T-helper 2 cell treated with Interferon-gamma antibody and Interleukin-4, amounts not matched to agents 100 ng/mL and 5 ng/mL, for 36 hours (primary cell): ENCODE measurements at regions not wholly inside any gene's neighbourhood (a gene's known extent, or its start where the extent isn't known, plus 50 kb on each side); places are given as distances from the start of the nearest gene placed in this dataset.
"Not testable (repeated sequence)": the region's sequence is repeated elsewhere in the genome, so short reads cannot be mapped to it uniquely, and the experiment has no call there.

Source experiments
- intact Hi-C: fragments of 100-400 bp; cut with micrococcal nuclease; formaldehyde crosslinking; loops from one replicate; pipeline ENCODE4 v1.15.1; 2023

GRCh38 chr3:177381070-177381469, 183.8 kb upstream of the TBL1XR1 start:
- intact Hi-C loops = no loop called here

- intact Hi-C loops = no loop called here
Observed at GRCh38 chr3:177382944-177383343, 185.7 kb upstream of the TBL1XR1 start.

- intact Hi-C loops = no loop called here
Observed at GRCh38 chr3:177385186-177385585, 187.9 kb upstream of the TBL1XR1 start.

- intact Hi-C loops = no loop called here
Observed at GRCh38 chr3:177385831-177386301, 188.6 kb upstream of the TBL1XR1 start.

- intact Hi-C loops = no loop called here
Observed at GRCh38 chr3:177388209-177388608, 190.9 kb upstream of the TBL1XR1 start.

GRCh38 chr3:177394231-177395024, 197.1 kb upstream of the TBL1XR1 start:
- intact Hi-C loops = not testable (repeated sequence)

- intact Hi-C loops = no loop called here
Observed at GRCh38 chr3:177396733-177397132, 199.5 kb upstream of the TBL1XR1 start.

GRCh38 chr3:177401375-177401774, 204.1 kb upstream of the TBL1XR1 start:
- intact Hi-C loops = no loop called here

- intact Hi-C loops = no loop called here
Observed at GRCh38 chr3:177402533-177402932, 205.3 kb upstream of the TBL1XR1 start.

GRCh38 chr3:177405191-177405672, 207.9 kb upstream of the TBL1XR1 start:
- intact Hi-C loops = no loop called here

GRCh38 chr3:177410730-177411129, 213.4 kb upstream of the TBL1XR1 start:
- intact Hi-C loops = no loop called here

GRCh38 chr3:177411201-177411600, 213.9 kb upstream of the TBL1XR1 start:
- intact Hi-C loops = no loop called here

- intact Hi-C loops = not testable (repeated sequence)
Observed at GRCh38 chr3:177412677-177413170, 215.4 kb upstream of the TBL1XR1 start.

- intact Hi-C loops = no loop called here
Observed at GRCh38 chr3:177414093-177414492, 216.8 kb upstream of the TBL1XR1 start.

- intact Hi-C loops = no loop called here
Observed at GRCh38 chr3:177418787-177419186, 221.5 kb upstream of the TBL1XR1 start.

- intact Hi-C loops = no loop called here
Observed at GRCh38 chr3:177419904-177420601, 222.8 kb upstream of the TBL1XR1 start.

- intact Hi-C loops = no loop called here
Observed at GRCh38 chr3:177420651-177421480, 223.6 kb upstream of the TBL1XR1 start.

GRCh38 chr3:177421481-177421785, 224.2 kb upstream of the TBL1XR1 start:
- intact Hi-C loops = no loop called here

GRCh38 chr3:177424521-177424920, 227.2 kb upstream of the TBL1XR1 start:
- intact Hi-C loops = no loop called here

GRCh38 chr3:177425042-177425441, 227.8 kb upstream of the TBL1XR1 start:
- intact Hi-C loops = loop anchor here (5.0 kb wide), 1 partner anchor 103 kb away; no protein-coding TSS in a partner anchor

- intact Hi-C loops = loop anchor here (2.0 to 5.0 kb wide), 3 partner anchors 104 to 375 kb away; partner anchors contain the start of gene TBL1XR1
Observed at GRCh38 chr3:177426106-177426877, 229.0 kb upstream of the TBL1XR1 start.
